Neural crest cell (in vitro differentiated cells): ENCODE measurements at regions not wholly inside any gene's neighbourhood (a gene's known extent, or its start where the extent isn't known, plus 50 kb on each side); places are given as distances from the start of the nearest gene placed in this dataset.
"Not testable (repeated sequence)": the region's sequence is repeated elsewhere in the genome, so short reads cannot be mapped to it uniquely, and the experiment has no call there.

Experiments used
- DNase-seq: peaks from one replicate; pipeline ENCODE4 v3.0.0; 2021; ENCODE audit warnings: low read depth, mixed read lengths, low spot score
- H3K27ac Mint-ChIP-seq: one replicate; pipeline ENCODE4 v1.8.0; 2021; ENCODE audit warnings: mild to moderate bottlenecking, mixed read lengths; ENCODE audit not compliant: unreplicated experiment
- H3K27me3 Mint-ChIP-seq: 2 replicates; pipeline ENCODE4 v1.8.0; 2021; ENCODE audit warnings: low read depth, mild to moderate bottlenecking, mixed read lengths
- H3K36me3 Mint-ChIP-seq: 2 replicates; pipeline ENCODE4 v1.8.0; 2021; ENCODE audit warnings: low read depth, mild to moderate bottlenecking, mixed read lengths
- H3K4me1 Mint-ChIP-seq: 2 replicates; pipeline ENCODE4 v1.8.0; 2021; ENCODE audit warnings: mixed read lengths
- H3K4me3 Mint-ChIP-seq: one replicate; pipeline ENCODE4 v1.8.0; 2021; ENCODE audit warnings: mild to moderate bottlenecking, mixed read lengths
- H3K9me3 Mint-ChIP-seq: 2 replicates; pipeline ENCODE4 v1.8.0; 2021; ENCODE audit warnings: mixed read lengths
- TF ChIP-seq, protein P1 (sequence below): fragments of 200-600 bp; sonication (generic); conservative IDR thresholded peaks from 2 replicates; pipeline ENCODE4 v1.5.0; 2021; ENCODE audit warnings: antibody characterized with exemption, mild to moderate bottlenecking

GRCh38 chr5:142237707-142238106 lies 87.1 kb downstream of the SPRY4 start:
- no peaks in the 10 kb centered on the region for H3K27me3 Mint-ChIP-seq
- no peak for DNase-seq
- H3K36me3 Mint-ChIP-seq: no peaks in the 10 kb centered on the region
- H3K4me1 Mint-ChIP-seq: peaks cover 51% of the 10 kb centered on the region
- H3K9me3 Mint-ChIP-seq: peaks cover 4% of the 10 kb centered on the region
- no peak overlapping the region for H3K27ac Mint-ChIP-seq
- TF ChIP-seq, protein P1, sequence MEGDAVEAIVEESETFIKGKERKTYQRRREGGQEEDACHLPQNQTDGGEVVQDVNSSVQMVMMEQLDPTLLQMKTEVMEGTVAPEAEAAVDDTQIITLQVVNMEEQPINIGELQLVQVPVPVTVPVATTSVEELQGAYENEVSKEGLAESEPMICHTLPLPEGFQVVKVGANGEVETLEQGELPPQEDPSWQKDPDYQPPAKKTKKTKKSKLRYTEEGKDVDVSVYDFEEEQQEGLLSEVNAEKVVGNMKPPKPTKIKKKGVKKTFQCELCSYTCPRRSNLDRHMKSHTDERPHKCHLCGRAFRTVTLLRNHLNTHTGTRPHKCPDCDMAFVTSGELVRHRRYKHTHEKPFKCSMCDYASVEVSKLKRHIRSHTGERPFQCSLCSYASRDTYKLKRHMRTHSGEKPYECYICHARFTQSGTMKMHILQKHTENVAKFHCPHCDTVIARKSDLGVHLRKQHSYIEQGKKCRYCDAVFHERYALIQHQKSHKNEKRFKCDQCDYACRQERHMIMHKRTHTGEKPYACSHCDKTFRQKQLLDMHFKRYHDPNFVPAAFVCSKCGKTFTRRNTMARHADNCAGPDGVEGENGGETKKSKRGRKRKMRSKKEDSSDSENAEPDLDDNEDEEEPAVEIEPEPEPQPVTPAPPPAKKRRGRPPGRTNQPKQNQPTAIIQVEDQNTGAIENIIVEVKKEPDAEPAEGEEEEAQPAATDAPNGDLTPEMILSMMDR: no peak
- no peak overlapping the region for H3K4me3 Mint-ChIP-seq

- H3K9me3 Mint-ChIP-seq, H3K36me3 Mint-ChIP-seq, H3K27me3 Mint-ChIP-seq, DNase-seq: not testable (repeated sequence)
- H3K4me3 Mint-ChIP-seq: peak overlapping the region; percentile 72
- peaks cover 51% of the 10 kb centered on the region for H3K4me1 Mint-ChIP-seq
- peak overlapping the region; percentile 79 for H3K27ac Mint-ChIP-seq
These were observed 88.0 kb downstream of the SPRY4 start for GRCh38 chr5:142236673-142237290.

GRCh38 chr5:142235870-142236672 lies 88.8 kb downstream of the SPRY4 start:
- H3K36me3 Mint-ChIP-seq: no peaks in the 10 kb centered on the region
- H3K4me3 Mint-ChIP-seq: peak overlapping the region; percentile 72
- H3K4me1 Mint-ChIP-seq: peaks cover 51% of the 10 kb centered on the region

DNA sequence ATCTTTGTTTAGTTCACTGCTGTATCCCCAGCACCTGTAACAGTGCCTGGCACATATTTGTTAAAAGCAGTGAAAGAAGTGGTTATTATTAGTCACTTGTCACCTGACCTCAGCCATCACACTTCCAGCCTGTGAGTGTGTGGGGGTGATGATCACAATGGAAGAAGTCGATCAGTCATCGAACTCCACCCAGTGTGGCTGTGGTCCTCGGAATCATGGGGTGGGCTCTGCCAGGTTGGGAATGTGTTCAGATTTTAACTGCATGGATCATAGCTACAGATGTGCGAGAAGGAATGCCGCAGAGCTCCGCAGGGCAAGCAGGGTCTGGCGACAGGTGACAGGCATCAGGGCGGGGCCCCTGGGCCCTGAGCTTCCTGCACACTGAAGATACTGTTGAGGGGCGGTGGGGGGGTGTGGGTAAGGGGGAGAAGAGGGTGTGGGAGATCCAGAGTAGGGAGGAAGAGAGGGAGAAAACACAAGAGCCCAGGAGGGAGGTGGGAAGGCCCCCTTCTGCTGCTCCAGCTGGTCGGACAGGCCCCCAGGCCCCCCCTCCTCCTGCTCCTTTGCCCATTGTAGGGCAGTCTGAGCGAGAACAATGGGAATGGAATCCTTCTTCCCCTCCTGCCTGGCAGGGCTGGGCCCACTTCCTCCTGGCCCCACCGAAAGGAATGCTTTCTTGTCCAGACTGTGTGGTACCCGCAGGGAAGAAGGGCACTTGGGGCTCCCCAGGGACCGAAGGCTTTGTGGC lies 89.6 kb downstream of the SPRY4 start:
- Mint-ChIP-seq H3K27me3 (no peaks in the 10 kb centered on the region), H3K9me3 (peaks cover 4% of the 10 kb centered on the region), H3K4me1 (peaks cover 51% of the 10 kb centered on the region), H3K27ac (peak overlapping the region; percentile 79), H3K4me3 (peak overlapping the region; percentile 72), H3K36me3 (no peaks in the 10 kb centered on the region)
- DNase-seq: peak; percentile 38
- TF ChIP-seq, protein P1: no peak

More at GRCh38 chr5:142235870-142236672, 88.8 kb downstream of the SPRY4 start:
- peak overlapping the region; percentile 79 for H3K27ac Mint-ChIP-seq
- TF ChIP-seq, protein P1: no peak
- no peaks in the 10 kb centered on the region for H3K27me3 Mint-ChIP-seq
- H3K9me3 Mint-ChIP-seq: peaks cover 4% of the 10 kb centered on the region
- no peak for DNase-seq

GRCh38 chr5:142233083-142234032 lies 91.5 kb downstream of the SPRY4 start:
- DNase-seq: no peak
- peak overlapping the region; percentile 48 for H3K4me3 Mint-ChIP-seq
- H3K4me1 Mint-ChIP-seq: peaks cover 48% of the 10 kb centered on the region
- H3K9me3 Mint-ChIP-seq: peaks cover 7% of the 10 kb centered on the region
- no peaks in the 10 kb centered on the region for H3K36me3 Mint-ChIP-seq
- TF ChIP-seq, protein P1: no peak
- no peaks in the 10 kb centered on the region for H3K27me3 Mint-ChIP-seq
- H3K27ac Mint-ChIP-seq: no peak overlapping the region

DNA sequence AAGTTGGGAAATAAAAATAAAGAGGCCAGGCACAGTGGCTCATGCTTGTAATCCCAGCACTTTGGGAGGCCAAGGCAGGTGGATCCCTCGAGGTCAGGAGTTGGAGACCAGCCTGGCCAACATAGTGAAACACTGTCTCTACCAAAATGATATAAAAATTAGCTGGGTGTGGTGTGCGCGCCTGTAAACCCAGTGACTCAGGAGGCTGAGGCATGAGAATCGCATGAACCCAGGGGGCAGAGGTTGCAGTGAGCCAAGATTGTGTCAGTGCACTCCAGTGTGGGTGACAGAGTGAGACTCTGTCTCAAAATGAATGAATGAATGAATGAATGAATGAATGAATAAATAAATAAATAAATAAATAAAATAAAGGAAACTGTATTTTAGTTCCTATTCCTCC lies 93.9 kb downstream of the SPRY4 start:
- not testable (repeated sequence) for H3K9me3 Mint-ChIP-seq, DNase-seq, H3K4me3 Mint-ChIP-seq, H3K36me3 Mint-ChIP-seq, H3K27ac Mint-ChIP-seq, H3K27me3 Mint-ChIP-seq
- peaks cover 35% of the 10 kb centered on the region for H3K4me1 Mint-ChIP-seq
